ENCODE measurements at regions not wholly inside any gene's neighbourhood (a gene's known extent, or its start where the extent isn't known, plus 50 kb on each side); places are given as distances from the start of the nearest gene placed in this dataset.

DNA sequence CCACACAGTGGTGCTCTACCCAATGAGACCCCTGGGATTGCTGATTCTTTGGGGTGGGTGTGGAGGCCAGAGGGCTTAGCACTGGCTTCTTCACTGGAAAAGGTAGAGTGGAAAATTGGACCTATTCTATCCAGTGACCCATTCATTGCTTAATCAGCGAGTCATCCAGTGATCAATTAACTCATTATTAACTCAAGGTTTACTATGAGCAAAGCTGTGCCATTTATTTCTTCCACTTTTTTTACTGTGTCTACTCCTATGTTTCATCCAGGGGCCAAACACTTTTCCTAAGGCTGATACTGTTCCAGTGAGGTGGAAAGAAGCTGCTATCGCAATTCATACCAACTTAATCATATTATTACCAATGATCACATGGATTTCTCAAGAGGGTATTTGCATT is 363.9 kb downstream of the RPS6KC1 start:
- no peaks in the 10 kb centered on the region for H3K27me3 ChIP-seq (ENCODE audit: low read depth, low read length)
- H3K4me1 ChIP-seq (ENCODE audit: low read length): peaks cover 3% of the 10 kb centered on the region; the same call in 1 of the 2 replicates
- H3K79me2 ChIP-seq (ENCODE audit: low read length): no peaks in the 10 kb centered on the region
- no peak overlapping the region for H3K27ac ChIP-seq (ENCODE audit: low read length)
- H3K36me3 ChIP-seq (replicated peaks; ENCODE audit: low read depth, low read length): no peaks in the 10 kb centered on the region
- no peak overlapping the region for H3K4me3 ChIP-seq (ENCODE audit: low read length)
- H3K9me3 ChIP-seq (ENCODE audit: insufficient read depth, low read length): no peaks in the 10 kb centered on the region
- no peak overlapping the region for H3K4me2 ChIP-seq (ENCODE audit: low read length)
- H2AFZ ChIP-seq (ENCODE audit: low read depth, low read length): no peak overlapping the region
- TF ChIP-seq, protein P1, sequence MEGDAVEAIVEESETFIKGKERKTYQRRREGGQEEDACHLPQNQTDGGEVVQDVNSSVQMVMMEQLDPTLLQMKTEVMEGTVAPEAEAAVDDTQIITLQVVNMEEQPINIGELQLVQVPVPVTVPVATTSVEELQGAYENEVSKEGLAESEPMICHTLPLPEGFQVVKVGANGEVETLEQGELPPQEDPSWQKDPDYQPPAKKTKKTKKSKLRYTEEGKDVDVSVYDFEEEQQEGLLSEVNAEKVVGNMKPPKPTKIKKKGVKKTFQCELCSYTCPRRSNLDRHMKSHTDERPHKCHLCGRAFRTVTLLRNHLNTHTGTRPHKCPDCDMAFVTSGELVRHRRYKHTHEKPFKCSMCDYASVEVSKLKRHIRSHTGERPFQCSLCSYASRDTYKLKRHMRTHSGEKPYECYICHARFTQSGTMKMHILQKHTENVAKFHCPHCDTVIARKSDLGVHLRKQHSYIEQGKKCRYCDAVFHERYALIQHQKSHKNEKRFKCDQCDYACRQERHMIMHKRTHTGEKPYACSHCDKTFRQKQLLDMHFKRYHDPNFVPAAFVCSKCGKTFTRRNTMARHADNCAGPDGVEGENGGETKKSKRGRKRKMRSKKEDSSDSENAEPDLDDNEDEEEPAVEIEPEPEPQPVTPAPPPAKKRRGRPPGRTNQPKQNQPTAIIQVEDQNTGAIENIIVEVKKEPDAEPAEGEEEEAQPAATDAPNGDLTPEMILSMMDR (IDR thresholded peaks at IDR 0.05; ENCODE audit: low read depth, low read length): no peak
- TF ChIP-seq EZH2phosphoT487 (IDR thresholded peaks at IDR 0.05; ENCODE audit: low read depth): no peak
- no peaks in the 10 kb centered on the region for H4K20me1 ChIP-seq (ENCODE audit: insufficient read depth, low read length)
- H3K9ac ChIP-seq (ENCODE audit: low read length): no peak overlapping the region

DNA sequence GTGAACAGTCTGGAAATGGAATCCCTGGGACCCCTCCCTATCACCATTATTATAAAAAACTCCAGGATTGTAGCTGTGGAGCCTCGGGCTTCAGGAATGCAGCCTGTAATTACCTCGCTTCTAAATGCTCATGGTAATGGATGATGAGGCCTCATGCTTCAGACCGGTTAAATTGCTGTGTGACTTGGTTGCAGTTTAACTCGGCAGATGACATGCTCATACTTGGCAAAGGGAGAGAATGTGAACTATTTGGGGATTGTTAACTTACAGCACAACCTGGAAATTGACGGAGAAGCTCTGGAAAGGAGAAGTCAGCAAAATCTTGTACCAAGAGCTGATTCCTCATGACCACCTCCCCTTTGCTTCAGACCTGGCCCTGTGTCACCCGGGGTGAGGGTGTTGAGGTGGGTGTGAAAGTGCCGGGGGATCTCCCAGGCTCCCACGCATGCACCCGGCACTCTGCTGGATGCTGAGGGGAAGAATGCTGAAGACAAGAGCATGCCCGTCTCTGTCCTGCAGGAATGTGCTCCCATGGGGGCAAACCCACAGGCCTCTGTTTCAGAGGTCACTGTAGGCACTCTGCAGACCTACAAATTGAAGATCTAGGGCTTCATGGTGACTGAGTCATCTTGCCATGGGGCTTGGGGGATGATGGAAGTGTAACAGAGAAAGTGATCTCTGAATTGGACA is 364.8 kb downstream of the RPS6KC1 start:
- no peaks in the 10 kb centered on the region for H3K9me3 ChIP-seq (ENCODE audit: insufficient read depth, low read length)
- TF ChIP-seq EZH2phosphoT487 (IDR thresholded peaks at IDR 0.05; ENCODE audit: low read depth): no peak
- TF ChIP-seq, protein P1 (IDR thresholded peaks at IDR 0.05; ENCODE audit: low read depth, low read length): no peak
- no peak overlapping the region for H3K9ac ChIP-seq (ENCODE audit: low read length)

DNA sequence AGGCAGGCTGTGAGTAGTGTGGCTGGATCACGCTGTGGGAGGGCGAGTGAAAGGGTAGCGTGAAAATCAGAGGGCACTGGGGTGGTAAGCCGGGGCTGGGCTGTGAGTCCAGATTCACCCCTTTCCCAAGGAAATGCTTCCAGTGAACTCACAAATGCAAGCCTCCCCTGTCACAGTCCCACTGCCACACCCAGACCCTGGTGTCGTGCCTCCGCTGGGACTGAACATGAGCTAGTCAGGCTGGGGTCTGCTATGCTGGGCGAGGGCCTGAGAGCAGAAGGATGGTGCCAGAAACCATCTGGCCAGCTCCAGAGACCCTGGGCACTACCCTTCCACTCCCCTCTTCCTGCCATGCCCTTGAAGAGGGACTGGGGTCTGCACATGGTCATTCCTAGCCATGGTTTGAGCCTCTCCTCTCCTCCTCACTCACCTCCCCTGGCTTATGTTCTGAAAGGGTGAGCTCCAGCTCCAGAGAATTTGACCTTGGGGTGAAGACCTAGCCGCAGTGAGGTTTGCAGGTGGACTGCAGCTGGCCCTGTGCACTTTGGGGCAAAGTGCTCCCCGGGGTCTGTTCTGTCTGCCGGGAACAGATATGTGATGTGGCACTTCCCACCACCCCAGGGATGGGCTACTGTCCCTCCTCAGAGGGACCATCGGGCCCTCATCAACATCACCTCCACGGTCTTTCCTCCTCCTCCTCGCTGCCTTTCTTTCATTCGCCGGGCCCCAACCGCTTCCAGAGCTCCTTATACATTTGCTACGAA is 365.6 kb downstream of the RPS6KC1 start:
- no peak overlapping the region for H2AFZ ChIP-seq (ENCODE audit: low read depth, low read length)
- H3K27me3 ChIP-seq (ENCODE audit: low read depth, low read length): no peaks in the 10 kb centered on the region
- no peak overlapping the region for H3K4me3 ChIP-seq (ENCODE audit: low read length)
- H3K9ac ChIP-seq (ENCODE audit: low read length): no peak overlapping the region
- no peak overlapping the region for H3K4me2 ChIP-seq (ENCODE audit: low read length)
- no peaks in the 10 kb centered on the region for H3K9me3 ChIP-seq (ENCODE audit: insufficient read depth, low read length)
- H3K4me1 ChIP-seq (ENCODE audit: low read length): no peaks in the 10 kb centered on the region
- TF ChIP-seq, protein P1 (IDR thresholded peaks at IDR 0.05; ENCODE audit: low read depth, low read length): no peak
- no peak for TF ChIP-seq EZH2phosphoT487 (IDR thresholded peaks at IDR 0.05; ENCODE audit: low read depth)
- no peaks in the 10 kb centered on the region for H3K36me3 ChIP-seq (replicated peaks; ENCODE audit: low read depth, low read length)
- no peak overlapping the region for H3K27ac ChIP-seq (ENCODE audit: low read length)
- no peaks in the 10 kb centered on the region for H3K79me2 ChIP-seq (ENCODE audit: low read length)
- H4K20me1 ChIP-seq (ENCODE audit: insufficient read depth, low read length): no peaks in the 10 kb centered on the region

More for the DNA sequence above, 364.8 kb downstream of the RPS6KC1 start:
- Histone ChIP-seq H3K4me2 (ENCODE audit: low read length) (no peak overlapping the region), H4K20me1 (ENCODE audit: insufficient read depth, low read length) (no peaks in the 10 kb centered on the region), H2AFZ (ENCODE audit: low read depth, low read length) (no peak overlapping the region), H3K36me3 (replicated peaks; ENCODE audit: low read depth, low read length) (no peaks in the 10 kb centered on the region), H3K79me2 (ENCODE audit: low read length) (no peaks in the 10 kb centered on the region), H3K4me1 (ENCODE audit: low read length) (no peaks in the 10 kb centered on the region), H3K27me3 (ENCODE audit: low read depth, low read length) (no peaks in the 10 kb centered on the region), H3K4me3 (ENCODE audit: low read length) (no peak overlapping the region), H3K27ac (ENCODE audit: low read length) (no peak overlapping the region)

DNA sequence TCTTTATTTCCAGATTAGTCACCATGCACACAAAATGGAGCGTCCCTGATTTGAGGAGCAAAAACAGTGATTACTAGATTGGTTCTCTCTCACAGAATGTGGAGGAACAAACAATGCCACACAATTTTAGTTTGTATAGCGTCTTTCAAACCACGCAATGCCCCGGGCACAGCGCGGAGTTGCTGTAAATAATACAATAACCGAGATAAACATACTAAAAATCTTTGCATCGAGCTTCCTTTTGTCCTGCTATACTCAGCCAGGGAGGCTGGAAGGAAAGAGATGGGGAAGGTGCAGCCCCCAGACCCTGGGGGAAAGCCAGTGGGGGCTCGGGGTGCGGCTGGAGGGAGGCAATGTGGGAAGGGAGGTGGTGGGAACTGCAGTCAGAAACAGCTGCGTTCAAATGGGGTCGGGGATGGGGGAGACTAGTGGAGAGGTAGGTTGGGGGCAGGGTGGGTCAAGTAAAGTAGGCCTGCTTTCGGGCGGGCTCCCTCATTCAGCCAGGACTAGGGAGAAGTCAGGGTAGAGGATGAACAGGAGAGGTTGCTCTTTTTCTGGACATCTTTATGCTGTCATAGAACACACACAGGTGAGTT is 366.3 kb downstream of the RPS6KC1 start:
- Histone ChIP-seq H3K9me3 (ENCODE audit: insufficient read depth, low read length) (no peaks in the 10 kb centered on the region), H3K4me3 (ENCODE audit: low read length) (no peak overlapping the region), H3K79me2 (ENCODE audit: low read length) (no peaks in the 10 kb centered on the region), H4K20me1 (ENCODE audit: insufficient read depth, low read length) (no peaks in the 10 kb centered on the region), H3K9ac (ENCODE audit: low read length) (no peak overlapping the region), H2AFZ (ENCODE audit: low read depth, low read length) (no peak overlapping the region), H3K27ac (ENCODE audit: low read length) (no peak overlapping the region), H3K4me2 (ENCODE audit: low read length) (no peak overlapping the region), H3K27me3 (ENCODE audit: low read depth, low read length) (no peaks in the 10 kb centered on the region), H3K4me1 (ENCODE audit: low read length) (no peaks in the 10 kb centered on the region), H3K36me3 (replicated peaks; ENCODE audit: low read depth, low read length) (no peaks in the 10 kb centered on the region)
- TF ChIP-seq, protein P1 (IDR thresholded peaks at IDR 0.05; ENCODE audit: low read depth, low read length): no peak
- TF ChIP-seq EZH2phosphoT487 (IDR thresholded peaks at IDR 0.05; ENCODE audit: low read depth): no peak
